Stimulated activated CD8-positive, alpha-beta memory T cell treated with anti-CD3 and anti-CD28 coated beads, Interleukin-4, amount 100 ng/mL, for 48 hours (primary cell): ENCODE measurements at regions not wholly inside any gene's neighbourhood (a gene's known extent, or its start where the extent isn't known, plus 50 kb on each side); places are given as distances from the start of the nearest gene placed in this dataset.
"Not testable (repeated sequence)": the region's sequence is repeated elsewhere in the genome, so short reads cannot be mapped to it uniquely, and the experiment has no call there.

ENCODE experiments used
- DNase-seq: peaks from one replicate; pipeline ENCODE4 v3.0.0-alpha.2; 2020

DNA sequence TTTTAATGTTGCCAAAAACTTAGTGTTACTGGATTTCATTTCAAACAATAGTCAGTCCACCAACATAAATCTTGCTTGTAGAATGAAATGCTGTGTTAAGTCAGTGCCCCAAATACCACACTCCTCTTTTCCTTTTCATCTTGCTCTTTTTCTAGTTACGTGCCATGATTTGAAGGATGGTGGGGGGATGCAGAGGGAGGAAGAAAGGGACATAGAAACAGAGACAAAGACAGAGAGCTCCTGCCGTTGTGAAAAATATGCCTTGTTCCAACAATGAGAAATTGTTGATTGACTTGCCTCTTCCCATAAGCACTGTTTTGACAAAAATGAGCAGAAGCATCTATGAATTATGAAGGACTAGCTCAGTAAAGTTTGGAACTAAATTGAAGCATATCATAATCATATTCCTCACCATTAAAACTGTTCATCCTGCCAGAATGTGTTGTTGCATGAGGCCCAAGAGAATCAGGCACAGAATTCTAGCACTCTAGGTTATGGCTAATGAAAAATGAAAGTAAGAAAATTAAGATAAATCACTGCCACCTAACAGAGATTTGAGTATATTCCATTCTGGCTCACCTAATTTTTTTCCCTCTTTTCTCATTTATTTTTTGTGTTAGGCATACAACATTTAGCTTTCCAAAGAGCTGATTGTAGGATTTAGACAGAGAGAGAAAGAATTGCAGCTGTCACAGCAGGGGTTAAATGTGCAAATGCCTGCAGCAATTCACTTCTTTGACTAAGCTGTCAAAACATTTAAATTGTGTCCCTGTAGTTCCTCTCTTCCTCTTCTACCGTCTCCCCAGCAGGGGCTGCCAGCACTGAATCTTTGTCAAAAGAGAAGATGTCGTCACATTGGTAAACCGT is 111.6 kb upstream of the PTPN13 start:
- no peak for DNase-seq

DNA sequence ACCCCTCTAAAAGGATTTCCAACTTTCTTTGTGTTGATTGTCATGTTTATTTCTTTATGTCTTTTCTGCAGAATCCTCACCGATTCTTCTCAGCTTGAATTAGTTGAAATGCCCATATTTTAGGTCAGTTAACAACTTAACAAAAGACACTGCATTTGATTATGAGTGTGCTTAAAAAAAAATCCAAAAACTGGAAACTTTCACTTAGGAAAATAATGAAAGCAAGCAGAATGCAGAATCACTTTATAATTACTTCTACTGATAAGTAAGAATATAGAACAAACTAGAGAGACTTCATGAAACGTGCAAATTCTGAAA is 111.0 kb upstream of the PTPN13 start:
- DNase-seq: no peak

DNA sequence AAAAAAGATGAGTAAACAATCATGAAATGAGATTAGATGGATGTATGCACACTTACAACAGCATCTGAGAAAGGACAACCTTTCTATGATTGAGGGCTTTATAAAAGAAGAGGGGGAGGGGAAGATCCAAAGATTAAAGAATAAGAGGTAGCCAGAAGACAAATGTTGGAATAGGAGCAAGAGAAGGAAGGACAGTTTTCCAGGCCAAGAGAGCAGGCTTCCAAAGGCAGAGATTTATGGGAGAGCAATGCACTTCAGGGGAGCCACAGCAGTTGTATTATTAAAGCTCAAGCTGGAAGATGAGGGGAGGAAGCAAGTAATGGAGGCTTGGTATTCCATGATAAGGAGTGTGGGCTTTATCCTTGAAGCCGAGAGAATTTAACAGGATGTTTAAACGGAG is 110.3 kb upstream of the PTPN13 start:
- no peak for DNase-seq

DNA sequence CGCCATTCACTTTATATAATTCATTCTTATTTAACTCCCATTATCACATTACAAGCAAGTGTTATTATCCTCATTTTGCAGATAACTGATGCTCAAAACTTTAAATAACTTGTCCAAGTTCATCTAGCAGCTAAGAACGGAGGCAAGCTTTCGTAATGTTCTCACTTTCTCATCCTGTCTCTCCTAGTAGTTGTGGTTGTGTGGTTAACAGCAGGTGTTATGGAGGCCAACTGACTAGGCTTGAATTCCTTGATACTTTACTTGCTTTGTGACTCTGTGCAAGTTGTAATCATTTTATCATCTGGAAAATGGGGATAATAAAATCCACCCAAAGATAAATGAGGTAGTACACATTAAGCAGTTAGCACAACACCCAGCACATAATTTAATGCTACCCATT is 109.9 kb upstream of the PTPN13 start:
- DNase-seq: no peak

DNA sequence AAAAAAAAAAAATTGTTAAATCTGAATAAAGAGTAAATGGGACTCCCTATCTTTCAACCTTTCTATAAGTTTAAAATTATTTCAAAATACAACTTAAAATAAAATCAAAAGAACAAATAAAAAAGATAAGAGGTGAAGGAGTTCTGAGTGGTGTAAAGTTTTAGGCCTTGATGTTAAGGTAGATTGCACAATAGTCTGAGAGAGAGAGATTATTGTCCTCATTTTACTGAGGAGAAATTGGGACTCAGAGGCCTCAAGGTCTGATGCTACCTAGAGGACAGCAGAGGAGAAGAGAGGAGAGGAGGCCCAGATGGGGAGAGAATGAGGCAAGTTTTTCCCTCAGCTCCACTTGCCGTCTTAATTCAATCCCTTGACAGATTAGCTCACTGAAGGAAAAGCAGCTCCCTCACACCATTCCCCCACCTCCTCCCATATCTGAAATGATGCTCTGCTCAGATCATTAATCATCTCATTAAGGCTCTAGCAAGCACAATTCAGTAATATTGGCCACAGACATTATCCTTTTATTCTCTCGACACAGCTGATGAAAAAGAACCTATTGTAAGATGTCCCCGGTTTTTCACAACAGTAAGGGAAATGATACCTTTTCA is 106.3 kb upstream of the PTPN13 start:
- no peak for DNase-seq

DNA sequence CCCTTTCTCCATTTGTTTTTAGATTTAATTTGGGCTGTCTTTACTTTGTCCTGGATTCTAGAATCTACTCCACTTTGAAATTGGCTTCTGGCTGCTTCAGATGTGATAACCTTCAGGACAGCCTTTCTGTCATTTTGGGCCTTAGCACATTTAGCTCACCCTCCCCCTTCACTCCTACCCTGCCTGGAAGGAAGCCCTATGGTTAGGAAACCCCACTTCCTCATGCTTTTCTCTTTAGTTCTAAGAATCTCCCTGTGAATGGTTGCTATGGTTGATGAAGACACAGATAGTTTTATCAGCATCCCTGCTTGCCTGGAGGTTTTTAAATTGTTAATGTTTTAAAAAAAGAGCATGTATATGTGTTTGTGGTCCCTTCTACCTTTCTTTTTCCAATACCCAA is 100.7 kb upstream of the PTPN13 start:
- no peak for DNase-seq

DNA sequence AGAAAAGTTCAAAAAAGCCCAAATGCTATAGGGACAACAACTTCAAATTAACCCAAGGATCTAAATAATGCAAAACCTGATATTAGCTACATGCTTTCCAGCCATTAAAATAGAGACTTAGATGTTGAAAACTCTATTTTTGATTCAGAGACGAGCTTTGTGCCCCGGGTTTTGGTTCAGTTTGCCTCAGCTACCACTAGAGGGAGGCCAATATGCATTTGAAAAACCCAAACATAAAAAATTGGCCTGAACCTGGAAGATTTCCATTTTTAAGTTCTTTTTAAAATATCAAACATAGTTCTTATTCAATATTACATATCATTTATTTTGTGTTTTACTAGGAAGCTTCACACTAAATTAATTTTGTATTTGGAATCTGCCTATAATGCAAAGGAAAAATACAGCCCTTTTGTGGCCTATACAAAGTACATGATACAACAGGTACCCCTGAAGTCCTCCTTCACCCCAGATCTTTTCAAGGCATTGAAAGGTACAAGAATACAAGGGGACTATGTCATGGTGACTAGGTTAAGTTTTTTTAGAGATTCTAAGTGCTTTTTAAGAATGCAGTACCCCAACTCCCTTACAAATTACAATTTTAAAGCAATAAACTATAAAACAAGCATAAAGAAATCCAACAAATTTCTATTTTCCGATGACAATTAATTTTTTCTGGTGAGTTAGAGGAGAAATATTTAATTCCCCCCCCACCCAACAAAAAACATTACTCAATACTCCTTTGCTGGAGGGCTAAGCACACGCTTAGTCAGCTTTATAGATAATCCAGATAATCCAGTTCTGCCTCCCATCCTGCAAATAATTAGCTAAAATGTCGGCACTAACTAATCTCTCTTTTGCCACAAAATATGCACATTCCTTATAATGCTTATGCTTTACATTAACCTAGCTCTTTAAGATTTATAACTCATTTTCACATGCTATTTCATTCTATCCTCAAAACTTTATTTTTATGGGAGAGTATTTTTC is 97.7 kb upstream of the PTPN13 start:
- DNase-seq: peak; percentile 33

DNA sequence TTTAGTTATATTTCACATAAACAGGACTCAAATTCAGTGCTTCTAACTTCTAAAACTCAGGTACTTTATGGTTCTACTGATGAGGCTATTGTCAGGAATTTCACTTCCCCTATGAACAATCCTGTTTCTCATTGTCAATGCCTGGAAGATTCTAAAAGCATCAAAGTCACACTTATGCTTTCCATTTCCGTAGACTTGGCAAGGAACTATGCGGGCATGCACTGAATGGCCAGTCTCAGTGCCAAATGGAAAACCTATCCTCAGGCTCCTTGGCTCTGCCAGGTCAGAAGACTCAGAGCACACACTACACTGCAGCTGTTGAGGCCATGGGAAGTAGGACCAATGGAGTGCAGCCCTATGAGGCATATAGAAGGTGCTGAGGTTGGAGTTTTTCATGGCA is 97.0 kb upstream of the PTPN13 start:
- no peak for DNase-seq

DNA sequence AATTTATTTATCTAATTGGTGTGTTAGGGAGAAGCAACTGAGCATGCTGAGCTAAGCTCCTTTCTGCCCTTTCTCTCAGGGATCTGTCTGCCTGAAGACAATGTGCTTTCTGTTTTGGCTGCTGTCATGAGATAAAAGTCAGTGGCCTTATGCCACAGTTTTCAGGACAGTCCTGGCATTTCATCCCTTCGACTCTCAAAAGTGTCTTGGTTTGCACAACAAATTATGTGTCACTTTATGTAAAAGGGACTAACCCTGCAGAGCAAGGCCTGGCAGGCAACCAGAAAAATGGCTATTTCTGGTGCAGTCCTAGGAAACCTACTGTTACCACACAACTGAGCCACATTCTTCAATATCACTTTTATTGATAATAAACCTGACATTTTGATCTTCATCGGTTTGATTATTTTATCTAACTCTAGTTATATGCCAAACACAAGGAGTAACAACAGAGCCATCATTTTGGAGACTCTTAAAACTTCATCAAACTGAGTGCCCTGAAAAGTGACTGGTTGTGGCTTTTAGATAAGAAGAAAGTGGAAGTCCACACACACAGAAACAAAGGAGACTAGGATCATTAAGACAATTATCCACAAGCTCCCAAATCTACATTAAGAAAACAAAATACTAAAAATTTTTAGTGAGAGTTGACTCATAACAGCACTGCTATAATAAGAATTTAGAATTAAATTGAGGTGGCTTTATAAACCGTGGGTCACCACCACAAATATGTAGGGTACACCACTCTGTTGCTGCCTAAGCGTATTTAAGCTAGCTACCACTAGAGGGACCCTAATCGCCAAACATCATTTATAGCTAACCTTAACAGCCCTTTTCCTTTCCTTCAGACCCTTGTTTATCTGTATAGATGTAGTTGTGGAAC is 95.9 kb upstream of the PTPN13 start:
- DNase-seq: no peak

DNA sequence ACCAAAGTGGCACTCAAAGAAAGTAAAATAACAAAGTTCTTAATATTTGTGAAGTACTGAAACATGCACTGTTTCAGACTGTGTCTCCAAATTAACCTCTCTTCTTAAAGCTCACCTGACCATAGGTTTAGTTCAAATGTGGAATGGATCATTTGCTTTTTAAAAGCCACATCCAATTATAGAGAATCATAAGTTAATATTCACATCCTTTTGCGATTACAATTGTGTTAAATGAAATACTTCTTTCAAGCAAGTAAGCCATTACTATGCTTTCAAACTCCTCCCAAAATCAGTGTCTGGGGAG is 95.3 kb upstream of the PTPN13 start:
- DNase-seq: no peak

DNA sequence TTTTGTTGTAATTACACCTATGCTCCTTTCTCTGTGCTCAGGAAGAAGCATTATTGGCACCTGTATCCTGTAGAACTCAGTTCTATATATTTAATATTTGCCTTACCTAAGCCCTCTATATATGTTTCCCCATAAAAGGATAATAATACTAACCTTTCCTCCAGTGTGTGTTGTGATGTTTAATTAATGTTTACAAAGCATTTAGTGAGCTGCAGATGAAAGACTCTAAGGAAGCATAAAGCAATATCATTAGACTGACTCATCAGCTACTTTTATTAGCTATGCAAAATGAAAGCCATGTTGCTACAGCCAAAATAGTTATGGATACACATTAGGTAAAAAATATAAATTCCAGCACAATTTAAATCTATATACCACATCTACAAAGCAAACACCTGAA is 93.6 kb upstream of the PTPN13 start:
- no peak for DNase-seq

DNA sequence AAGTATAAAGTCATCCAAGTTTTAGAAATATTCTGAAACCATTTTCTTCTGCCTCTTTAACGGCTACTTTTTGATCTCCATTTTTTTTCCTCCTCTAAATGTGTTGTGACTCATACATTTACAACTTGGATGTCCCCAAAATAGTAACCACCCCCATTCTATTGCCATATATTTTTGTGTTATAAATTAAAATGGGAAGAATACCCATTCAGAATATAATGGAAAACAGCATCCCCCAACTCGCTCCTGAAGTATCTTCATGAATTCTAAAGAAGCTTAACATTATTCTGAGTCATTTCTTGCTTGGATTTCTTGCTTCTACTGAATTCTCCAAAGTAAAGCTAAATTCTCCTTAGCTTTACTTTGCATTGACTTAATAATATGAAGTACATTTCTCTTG is 92.0 kb upstream of the PTPN13 start:
- DNase-seq: no peak

DNA sequence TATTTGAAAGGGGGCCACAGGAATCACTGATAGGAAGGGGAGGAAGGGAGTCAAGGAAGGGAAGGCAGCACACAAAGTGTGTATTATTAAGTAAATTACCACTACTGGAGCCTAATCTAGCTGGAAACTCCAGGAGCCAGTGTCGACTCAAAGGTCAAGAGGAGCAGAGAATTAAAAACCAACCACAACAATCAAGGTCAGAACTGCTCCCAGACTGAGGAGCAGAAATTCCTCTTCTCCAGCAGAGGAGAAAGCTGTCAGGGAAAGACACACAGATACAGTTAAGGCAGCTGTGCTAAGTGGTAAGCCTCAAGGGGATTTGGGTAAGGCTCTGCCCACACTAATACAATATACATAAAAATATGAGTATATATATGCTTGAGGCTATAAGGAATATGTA is 87.5 kb upstream of the PTPN13 start:
- DNase-seq: no peak

DNA sequence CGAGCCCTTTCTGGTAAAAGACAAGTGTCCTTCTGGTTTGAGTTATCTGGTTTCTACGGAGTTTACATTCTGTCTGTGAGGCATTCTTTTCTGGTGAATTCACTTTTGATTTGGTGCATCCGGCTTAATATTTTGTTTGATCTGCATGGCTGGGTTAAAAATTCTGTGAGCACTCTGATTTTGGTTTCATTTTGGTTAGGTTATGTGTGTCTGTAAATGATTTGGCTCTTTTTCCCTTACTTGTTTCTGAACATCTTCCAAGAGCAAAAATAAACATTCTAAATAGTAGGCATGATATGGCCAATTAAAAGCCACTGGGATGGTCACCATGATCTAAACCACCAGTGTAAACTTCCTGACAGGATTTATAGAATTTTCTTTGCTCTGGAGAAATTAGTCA is 85.7 kb upstream of the PTPN13 start:
- DNase-seq: no peak

DNA sequence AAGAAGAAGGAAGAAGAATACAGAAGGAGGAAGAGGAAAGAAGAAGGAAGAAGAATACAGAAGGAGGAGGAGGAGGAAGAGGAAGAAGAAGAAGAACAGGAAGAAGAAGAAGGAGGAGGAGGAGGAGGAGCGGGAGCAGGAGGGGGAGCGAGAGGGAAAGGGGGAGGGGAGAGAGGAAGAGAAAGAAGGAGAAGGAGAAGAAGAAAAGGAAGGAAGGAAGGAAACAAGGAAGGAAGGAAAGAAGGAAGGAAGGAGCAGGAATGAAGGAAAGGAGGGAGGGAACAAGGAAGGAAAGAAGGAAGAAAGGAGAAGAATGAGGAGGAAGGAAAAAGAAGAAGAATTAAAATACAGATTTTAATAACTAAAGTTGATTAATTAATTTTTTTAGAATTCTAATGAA is 82.5 kb upstream of the PTPN13 start:
- no peak for DNase-seq

DNA sequence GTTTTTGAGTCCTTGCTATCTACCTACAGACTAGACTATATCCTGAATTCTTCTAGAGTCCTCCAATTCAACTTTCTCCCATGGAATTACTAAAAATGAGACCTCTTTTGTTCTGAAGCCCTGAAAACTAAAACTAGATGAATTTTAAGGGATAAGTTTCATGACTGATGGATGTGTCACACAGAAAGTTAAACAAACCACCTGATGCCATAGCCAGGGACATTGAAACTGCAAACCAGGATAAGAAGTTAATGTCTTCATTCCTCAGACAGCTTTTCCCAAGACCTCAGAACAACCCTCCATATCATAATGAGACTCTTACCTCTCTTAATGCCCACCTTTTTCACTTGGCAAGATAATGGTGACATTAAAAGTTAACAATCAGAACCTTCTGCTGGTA is 81.5 kb upstream of the PTPN13 start:
- DNase-seq: no peak

DNA sequence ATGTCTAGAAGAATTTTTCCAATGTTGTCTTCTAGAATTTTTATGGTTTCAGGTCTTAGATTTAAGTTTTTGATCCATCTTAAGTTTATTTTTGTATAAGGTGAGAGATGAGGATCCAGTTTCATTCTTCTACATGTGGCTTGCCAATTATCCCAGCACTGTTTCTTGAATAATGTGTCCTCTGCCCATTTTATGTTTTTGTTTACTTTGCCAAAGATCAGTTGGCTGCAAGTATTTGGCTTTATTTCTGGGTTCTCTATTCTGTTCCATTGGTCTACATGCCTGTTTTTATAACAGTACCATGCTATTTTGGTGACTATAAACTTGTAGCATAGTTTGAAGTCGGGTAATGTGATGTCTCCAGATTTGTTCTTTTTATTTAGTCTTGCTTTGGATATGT is 78.2 kb upstream of the PTPN13 start:
- DNase-seq: not testable (repeated sequence)

DNA sequence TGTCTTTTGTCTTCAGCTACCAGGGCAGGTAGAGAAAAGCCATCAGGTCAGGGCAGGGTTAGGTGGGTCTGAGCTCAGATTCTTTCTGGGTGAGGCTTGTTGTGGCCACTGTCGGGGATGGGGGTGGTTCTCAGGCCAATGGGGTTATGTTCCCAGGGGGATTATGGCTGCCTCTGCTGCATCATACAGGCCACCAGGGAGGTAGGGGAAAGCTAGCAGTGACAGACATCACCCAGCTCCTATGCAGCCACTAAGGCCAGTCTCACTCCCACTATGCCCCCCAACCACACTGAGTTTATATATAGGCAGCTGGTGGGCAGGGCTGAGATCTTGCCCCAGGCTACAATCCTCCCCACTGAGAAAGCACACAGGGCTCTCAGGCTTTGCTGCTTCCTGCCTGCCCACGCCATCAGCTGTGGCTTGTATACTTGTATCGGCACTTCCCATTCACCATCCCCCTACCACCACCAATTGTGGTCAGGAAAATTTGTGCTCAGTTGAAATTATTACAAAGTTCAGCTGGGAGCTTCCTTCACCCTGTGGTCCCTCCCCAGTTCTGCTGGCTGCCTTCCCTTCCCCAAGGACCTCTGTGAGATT is 72.6 kb upstream of the PTPN13 start:
- no peak for DNase-seq

DNA sequence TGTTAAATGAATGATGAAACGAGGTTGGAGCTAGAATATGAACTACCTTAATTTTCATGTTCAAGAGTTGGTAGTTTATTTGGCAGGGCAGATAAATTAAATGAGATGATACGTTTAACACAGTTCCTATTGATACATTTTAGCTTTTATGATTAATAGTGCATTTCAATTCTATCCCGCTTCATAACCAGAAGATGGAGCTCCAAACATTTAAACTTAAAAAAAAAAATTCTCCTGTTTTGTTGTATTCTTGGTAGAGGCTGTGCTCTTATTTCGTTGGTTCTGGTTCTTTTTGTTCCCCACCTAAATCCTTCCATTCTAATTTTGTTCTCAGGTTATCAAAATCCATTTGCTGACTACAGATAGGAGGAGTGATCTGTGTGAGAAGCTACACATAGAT is 71.8 kb upstream of the PTPN13 start:
- no peak for DNase-seq

DNA sequence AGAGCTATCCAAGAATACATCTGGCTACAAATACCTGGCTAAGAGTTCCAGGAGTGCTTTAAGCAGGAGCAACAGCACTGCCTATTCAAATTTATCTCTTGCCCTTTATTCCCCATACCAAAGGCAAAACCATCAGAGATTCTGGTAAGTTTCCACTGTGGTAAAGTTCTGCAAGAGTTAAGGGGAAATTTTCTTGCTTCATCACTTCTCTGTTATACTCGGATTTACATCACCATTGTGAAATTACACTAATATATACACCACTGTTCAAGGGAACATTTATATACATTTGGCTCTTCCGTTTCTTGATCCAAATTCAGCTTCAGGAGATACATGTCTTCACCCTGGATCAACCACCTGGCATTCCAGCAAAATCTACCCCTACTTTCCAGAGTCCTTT is 70.8 kb upstream of the PTPN13 start:
- no peak for DNase-seq

DNA sequence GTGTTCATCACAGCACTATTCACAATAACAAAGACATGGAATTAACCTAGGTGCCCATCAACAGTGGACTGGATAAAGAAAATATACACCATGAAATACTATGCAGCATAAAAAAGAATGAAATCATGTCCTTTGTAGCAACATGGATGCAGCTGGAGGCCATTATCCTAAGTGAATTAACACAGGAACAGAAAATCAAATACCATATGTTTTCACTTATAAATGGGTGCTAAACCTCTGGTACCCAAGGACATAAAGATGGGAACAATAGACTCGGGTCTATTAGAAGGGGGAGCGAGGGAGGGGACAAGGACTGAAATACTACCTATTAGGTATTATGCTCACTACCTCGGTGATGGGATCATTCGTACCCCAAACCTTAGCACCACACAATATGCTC is 66.4 kb upstream of the PTPN13 start:
- DNase-seq: not testable (repeated sequence)

DNA sequence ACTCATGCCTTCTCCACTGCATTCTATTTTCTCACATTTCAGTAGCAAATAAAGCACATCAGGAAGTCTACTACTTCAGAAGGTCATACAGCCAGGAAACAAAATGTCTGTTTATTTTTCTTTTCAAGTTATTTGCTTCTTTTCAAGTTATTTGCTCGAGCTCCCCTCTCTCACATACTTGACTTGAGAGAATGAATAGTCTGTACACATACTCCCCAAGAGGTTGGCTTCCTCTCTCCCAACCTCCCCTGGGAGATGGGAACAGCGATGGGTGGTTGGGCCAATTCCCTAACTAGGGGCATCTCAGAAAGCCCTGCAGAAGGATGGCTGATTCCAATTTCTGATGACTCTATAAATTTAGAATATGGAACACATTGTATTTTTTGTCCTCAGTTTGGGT is 64.7 kb upstream of the PTPN13 start:
- DNase-seq: no peak

DNA sequence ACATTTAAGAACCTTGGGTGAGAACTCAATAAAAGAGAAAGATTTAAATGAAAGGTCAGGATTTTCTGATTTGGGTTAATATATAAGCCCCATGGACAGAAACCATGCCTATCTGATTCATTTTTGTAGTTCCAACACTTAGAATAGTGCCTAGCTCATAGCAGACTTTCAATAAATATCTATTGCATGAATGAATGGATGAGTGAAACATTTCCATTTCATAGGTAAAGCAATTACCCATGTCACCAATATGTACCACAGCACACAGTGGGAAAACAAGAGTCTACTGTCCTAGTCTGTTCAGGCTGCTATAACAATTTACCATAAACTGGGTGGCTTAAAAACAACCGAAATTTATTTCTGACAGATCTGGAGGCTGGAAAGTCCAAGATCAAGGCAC is 63.9 kb upstream of the PTPN13 start:
- no peak for DNase-seq
